HL-60 (cell line): ENCODE measurements at regions not wholly inside any gene's neighbourhood (a gene's known extent, or its start where the extent isn't known, plus 50 kb on each side); places are given as distances from the start of the nearest gene placed in this dataset.

Experiments
- DNase-seq, 2 experiments: peaks; one replicate each; pipeline ENCODE4 v3.0.0-alpha.2; 2010 to 2020; ENCODE audit warnings: low read depth in 1 of 2, low spot score in 1 of 2
- H3K27ac ChIP-seq: fragments of 250-450 bp; sonication (Bioruptor Pico); replicated peaks from 2 replicates; pipeline ENCODE4 v1.5.1; 2020; ENCODE audit warnings: mild to moderate bottlenecking, moderate library complexity
- H3K27me3 ChIP-seq: fragments of 250-450 bp; sonication (Bioruptor Pico); 2 replicates; pipeline ENCODE4 v1.5.1; 2021; ENCODE audit warnings: mild to moderate bottlenecking, moderate library complexity; ENCODE audit not compliant: insufficient read depth, poor library complexity, severe bottlenecking
- H3K4me3 ChIP-seq: replicated peaks from 2 replicates; pipeline ENCODE4 v1.5.1; 2011; ENCODE audit warnings: mild to moderate bottlenecking, control low read depth, low read length; ENCODE audit not compliant: insufficient read depth
- GABPA ChIP-seq: IDR thresholded peaks from 2 replicates; pipeline ENCODE4 v1.6.1; 2012; ENCODE audit warnings: low read depth
- POLR2AphosphoS5 ChIP-seq: IDR thresholded peaks from 2 replicates; pipeline ENCODE4 v1.6.1; 2012; ENCODE audit warnings: low read depth
- SPI1 ChIP-seq: IDR thresholded peaks from 2 replicates; pipeline ENCODE4 v1.6.1; 2012; ENCODE audit warnings: low read depth, mild to moderate bottlenecking, borderline replicate concordance
- TF ChIP-seq, protein P1 (sequence below): IDR thresholded peaks from one replicate; pipeline ENCODE4 v1.5.1; 2011; ENCODE audit warnings: low read length, control low read depth, inconsistent platforms; ENCODE audit not compliant: insufficient read depth
- TF ChIP-seq, protein P2 (sequence below): IDR thresholded peaks from 2 replicates; pipeline ENCODE4 v1.6.1; 2012; ENCODE audit warnings: low read depth; ENCODE audit not compliant: insufficient replicate concordance

DNA sequence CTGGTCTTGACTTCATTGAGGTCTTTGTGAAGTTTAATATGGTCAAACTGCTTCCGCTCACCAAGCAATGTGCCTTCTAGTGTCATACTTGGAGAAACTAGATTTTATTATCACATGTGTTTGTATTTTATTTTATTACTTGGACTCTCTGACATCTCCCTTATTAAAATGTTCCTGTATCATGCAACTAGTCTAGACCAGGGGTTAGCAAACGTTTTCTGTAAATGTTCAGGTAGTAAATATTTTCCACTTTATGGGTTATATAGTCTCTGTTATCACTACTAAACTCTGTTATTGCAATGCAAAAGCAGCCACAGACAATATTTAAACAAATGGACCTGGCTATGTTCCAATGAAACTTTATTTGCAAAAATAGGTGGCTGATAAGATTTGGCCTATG is 443.8 kb downstream of the MID1IP1 start:
- Histone ChIP-seq H3K27me3 (no peaks in the 10 kb centered on the region), H3K4me3 (no peak overlapping the region), H3K27ac (no peak overlapping the region)
- DNase-seq: no peak
- TF ChIP-seq GABPA (no peak), POLR2AphosphoS5 (no peak), SPI1 (no peak)
- TF ChIP-seq, protein P1, sequence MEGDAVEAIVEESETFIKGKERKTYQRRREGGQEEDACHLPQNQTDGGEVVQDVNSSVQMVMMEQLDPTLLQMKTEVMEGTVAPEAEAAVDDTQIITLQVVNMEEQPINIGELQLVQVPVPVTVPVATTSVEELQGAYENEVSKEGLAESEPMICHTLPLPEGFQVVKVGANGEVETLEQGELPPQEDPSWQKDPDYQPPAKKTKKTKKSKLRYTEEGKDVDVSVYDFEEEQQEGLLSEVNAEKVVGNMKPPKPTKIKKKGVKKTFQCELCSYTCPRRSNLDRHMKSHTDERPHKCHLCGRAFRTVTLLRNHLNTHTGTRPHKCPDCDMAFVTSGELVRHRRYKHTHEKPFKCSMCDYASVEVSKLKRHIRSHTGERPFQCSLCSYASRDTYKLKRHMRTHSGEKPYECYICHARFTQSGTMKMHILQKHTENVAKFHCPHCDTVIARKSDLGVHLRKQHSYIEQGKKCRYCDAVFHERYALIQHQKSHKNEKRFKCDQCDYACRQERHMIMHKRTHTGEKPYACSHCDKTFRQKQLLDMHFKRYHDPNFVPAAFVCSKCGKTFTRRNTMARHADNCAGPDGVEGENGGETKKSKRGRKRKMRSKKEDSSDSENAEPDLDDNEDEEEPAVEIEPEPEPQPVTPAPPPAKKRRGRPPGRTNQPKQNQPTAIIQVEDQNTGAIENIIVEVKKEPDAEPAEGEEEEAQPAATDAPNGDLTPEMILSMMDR: no peak
- TF ChIP-seq, protein P2, sequence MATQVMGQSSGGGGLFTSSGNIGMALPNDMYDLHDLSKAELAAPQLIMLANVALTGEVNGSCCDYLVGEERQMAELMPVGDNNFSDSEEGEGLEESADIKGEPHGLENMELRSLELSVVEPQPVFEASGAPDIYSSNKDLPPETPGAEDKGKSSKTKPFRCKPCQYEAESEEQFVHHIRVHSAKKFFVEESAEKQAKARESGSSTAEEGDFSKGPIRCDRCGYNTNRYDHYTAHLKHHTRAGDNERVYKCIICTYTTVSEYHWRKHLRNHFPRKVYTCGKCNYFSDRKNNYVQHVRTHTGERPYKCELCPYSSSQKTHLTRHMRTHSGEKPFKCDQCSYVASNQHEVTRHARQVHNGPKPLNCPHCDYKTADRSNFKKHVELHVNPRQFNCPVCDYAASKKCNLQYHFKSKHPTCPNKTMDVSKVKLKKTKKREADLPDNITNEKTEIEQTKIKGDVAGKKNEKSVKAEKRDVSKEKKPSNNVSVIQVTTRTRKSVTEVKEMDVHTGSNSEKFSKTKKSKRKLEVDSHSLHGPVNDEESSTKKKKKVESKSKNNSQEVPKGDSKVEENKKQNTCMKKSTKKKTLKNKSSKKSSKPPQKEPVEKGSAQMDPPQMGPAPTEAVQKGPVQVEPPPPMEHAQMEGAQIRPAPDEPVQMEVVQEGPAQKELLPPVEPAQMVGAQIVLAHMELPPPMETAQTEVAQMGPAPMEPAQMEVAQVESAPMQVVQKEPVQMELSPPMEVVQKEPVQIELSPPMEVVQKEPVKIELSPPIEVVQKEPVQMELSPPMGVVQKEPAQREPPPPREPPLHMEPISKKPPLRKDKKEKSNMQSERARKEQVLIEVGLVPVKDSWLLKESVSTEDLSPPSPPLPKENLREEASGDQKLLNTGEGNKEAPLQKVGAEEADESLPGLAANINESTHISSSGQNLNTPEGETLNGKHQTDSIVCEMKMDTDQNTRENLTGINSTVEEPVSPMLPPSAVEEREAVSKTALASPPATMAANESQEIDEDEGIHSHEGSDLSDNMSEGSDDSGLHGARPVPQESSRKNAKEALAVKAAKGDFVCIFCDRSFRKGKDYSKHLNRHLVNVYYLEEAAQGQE: no peak

DNA sequence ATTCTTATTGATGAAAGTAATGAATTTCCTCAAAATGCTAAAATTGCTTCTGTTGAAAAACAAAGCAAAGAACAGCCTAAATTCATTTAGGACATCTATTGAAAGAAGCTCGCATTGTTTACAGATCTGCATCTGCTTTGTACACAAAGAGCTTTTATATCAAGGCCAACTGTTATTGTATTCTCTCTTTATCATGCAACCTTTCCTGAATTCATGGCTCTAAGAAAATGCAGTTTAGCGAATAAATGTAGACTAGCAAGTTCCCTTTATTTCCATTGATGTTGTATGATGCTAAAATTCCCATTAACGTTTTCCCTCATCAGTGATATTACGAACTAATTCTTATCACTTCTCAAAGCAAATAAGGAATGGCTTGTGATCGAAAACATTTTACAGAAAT is 446.3 kb downstream of the MID1IP1 start:
- H3K27me3 ChIP-seq: no peaks in the 10 kb centered on the region
- no peak overlapping the region for H3K27ac ChIP-seq
- TF ChIP-seq, protein P1: no peak
- no peak for TF ChIP-seq POLR2AphosphoS5
- no peak for DNase-seq
- H3K4me3 ChIP-seq: no peak overlapping the region

DNA sequence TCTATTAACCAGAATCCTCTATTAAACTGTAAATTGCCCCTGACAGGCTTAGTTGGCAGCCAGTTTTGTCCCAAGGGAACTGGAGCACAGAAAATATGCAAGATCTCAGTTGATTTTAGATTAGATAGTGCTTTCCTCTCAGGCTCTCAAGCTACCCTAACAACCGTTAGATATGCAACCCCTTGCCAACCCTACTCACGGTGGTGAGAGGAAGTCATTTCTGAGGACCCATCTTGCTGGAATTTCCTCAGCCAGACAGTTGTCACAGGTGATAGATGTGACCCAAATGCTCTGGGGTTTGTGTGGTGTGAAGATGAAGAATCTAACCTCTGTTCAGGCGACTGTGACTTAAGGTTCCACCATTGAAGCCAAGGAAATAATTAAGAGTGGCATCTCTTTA is 447.1 kb downstream of the MID1IP1 start:
- no peak for TF ChIP-seq GABPA
- no peak for TF ChIP-seq SPI1
- TF ChIP-seq, protein P2: no peak
- TF ChIP-seq, protein P1: no peak
- TF ChIP-seq POLR2AphosphoS5: no peak
- DNase-seq: no peak
- no peaks in the 10 kb centered on the region for H3K27me3 ChIP-seq
- no peak overlapping the region for H3K4me3 ChIP-seq
- no peak overlapping the region for H3K27ac ChIP-seq

DNA sequence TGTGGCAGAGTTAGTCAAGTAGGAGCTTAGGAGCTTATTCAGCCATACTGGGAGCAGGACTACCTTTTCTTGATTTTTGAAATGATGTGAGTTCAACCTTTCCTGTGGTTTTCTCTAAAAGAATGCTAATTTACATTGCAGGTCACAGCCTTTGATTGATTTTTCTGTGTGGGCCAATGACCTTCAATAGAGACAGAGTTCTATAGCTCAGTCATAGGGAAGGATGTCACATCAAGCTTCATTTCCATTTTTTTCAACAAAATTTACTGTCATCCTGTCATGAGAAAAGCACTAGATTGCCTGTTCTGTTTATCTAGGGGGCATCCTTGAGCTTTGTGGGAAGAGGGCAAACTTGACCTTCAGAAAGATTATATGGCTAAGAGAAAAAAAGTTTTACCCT is 448.7 kb downstream of the MID1IP1 start:
- Histone ChIP-seq H3K4me3 (no peak overlapping the region), H3K27me3 (no peaks in the 10 kb centered on the region), H3K27ac (no peak overlapping the region)
- TF ChIP-seq, protein P1: no peak
- TF ChIP-seq POLR2AphosphoS5: no peak
- TF ChIP-seq, protein P2: no peak
- no peak for DNase-seq
